Hippocampal formation (tissue), 2 donors: ENCODE measurements at regions not wholly inside any gene's neighbourhood (a gene's known extent, or its start where the extent isn't known, plus 50 kb on each side); places are given as distances from the start of the nearest gene placed in this dataset.
A peak's percentile ranks its signal among the peaks of the same experiment; 100 is the strongest.

Experiments
- DNase-seq, 2 donors: peaks; one replicate each; lab custom pipeline; 2025; lab: John Stamatoyannopoulos, UW

DNA sequence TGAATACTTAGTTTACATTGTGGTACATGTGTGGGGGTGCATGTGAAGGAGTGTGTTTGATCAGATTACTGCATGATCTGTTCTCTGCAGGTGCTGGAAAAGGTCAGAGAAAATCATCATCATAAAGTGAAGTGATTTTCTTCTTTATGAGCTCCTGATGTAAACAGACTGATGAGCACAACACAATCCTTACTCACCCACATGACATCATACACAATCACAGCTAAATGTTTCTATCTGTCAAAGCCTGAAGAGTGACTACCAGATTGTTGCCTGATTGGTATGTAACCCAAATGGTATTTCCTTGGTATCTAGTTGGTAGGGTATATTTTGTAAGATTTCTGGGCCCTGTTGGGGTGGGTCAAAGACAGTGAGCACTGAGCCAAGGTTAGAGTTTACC is 270.8 kb downstream of the FOXG1 start:
- DNase-seq = no peak

DNA sequence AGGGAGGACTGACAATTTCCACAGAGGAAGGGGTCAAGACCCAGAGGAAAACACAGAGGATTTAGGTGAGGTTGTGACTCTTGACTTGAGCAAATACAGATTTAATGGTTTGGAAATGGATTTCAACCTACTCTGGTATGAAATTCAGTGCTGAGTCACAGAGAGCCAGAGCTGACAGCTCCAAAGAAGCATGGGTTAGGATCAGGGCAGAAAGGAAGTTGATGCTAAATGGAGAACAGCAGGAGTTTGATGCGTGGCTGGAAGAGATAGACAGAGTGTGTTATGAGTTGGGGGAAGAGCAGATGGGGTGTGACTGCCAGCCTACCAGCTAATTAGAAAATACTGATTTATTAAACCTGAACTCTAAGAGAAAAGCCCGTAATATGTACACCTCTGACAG is 272.6 kb downstream of the FOXG1 start:
- DNase-seq = no peak

DNA sequence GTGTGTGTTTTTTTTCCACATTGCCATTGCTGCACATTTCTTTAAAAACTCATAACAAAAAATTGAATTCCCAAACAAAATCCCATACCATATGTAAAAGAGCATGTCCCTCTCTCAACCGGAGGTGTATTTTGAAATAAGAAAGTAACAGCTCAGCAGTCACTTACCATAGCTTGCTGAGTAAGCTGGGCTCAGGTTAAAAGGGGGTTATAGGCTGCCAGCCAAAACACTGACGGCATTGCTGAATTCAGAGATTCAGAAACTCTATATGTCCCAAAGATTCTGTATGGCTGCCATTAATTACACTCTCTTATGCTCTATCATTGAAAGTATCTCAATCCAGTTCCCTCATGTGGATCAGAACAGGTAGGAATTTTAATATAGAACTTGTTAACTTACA is 276.0 kb downstream of the FOXG1 start:
- DNase-seq = no peak

DNA sequence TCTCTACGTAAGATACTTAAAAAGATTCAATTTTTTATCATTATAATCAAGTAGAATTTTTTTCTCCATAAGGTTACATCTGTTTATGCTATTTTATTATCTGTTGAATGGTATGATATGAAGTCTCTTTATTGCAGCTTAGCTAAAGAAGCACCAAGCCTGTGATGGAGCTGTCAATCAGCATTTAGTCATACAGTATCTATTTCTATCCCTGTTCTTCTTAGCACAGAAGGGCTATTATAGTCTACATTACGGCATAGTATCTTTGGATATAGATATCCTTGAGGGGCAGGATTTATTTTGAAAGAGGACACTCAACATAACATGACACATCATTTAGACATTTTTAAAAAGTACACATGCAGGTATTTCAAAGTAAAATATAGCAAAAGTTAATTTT is 277.1 kb downstream of the FOXG1 start:
- DNase-seq = no peak

DNA sequence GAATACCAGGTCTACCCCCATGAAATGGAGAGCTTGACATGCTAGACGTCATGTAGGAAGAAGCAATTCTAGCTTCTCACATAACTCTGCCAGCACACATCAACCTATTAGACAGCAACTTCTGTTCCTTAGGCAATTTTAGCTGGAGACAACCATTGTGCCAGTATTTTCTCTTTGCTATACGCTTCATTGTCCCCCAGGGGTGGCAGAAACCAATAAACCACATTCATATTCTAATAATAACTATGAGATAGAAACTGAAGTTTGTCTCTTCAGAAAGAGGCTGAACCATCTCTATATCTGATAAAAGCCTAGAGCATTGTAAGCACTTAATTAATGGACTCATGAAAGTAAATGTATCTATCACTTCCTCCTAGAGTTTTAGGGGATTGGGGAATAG is 278.6 kb downstream of the FOXG1 start:
- DNase-seq = no peak

DNA sequence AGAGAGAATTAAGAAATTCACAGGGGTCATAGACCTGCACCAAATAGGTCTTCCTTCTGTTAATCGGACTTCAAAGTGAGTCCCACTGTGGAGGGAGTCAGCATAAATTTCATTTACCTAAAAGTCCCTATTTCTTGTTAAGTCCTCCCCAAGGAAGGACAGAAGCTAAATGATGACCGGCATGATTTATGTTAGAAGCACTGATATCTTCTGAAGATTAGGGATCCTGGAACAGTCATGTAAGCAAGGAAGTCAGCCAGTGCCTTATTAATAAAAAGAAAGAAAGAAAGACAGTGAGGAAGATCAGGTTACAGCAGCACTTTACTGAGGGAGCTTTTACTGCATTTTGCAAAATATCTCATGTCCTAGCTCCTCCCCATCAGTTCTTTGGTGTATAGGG is 287.5 kb downstream of the FOXG1 start:
- DNase-seq = no peak

- no peak for DNase-seq
Measured at GRCh38 chr14:29056041-29056566, 289.5 kb downstream of the FOXG1 start.

DNA sequence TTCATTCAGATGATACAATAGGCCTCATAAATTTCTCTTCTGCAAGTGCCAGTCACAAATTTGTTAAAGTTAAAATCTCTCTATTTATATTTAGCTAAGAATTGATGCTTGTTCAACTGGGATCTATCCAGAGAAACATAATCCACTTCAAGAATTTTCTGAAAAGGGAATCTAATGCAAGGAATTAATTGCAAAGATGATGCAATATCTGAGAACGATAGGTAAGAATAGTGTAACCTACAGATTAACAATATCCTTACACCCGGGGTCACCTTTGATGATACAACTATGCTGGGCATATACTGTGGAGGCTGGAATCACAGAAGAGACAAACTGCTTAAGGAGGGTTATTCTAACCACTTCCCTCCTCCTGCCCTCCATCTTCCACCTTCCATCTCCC is 295.1 kb downstream of the FOXG1 start:
- DNase-seq = no peak

DNA sequence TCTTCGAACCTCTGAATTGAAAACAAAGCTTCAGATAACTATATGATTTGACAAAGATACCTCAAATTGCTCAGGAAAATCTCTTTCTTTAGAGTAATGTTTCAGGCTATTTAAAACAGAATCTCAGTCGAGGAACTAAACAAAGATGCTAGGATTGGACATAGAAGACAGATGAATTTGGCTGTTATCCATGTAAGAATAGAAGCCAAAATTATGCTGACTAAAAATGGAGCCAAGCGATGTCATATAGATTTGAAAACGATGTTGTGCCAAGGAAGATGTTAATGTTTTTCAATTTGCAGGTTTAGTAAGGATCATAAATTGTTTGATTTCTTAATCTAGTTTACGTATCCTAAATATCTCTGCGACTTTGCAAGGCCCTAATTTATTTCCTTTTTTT is 295.9 kb downstream of the FOXG1 start:
- no peak for DNase-seq

GRCh38 chr14:29062976-29063375 is 296.4 kb downstream of the FOXG1 start:
- DNase-seq = no peak

GRCh38 chr14:29064305-29064900 is 297.8 kb downstream of the FOXG1 start:
- DNase-seq = no peak

- no peak for DNase-seq
Measured at GRCh38 chr14:29069228-29069627, 302.6 kb downstream of the FOXG1 start.

- no peak for DNase-seq
Measured at GRCh38 chr14:29075761-29076160, 309.2 kb downstream of the FOXG1 start.

DNA sequence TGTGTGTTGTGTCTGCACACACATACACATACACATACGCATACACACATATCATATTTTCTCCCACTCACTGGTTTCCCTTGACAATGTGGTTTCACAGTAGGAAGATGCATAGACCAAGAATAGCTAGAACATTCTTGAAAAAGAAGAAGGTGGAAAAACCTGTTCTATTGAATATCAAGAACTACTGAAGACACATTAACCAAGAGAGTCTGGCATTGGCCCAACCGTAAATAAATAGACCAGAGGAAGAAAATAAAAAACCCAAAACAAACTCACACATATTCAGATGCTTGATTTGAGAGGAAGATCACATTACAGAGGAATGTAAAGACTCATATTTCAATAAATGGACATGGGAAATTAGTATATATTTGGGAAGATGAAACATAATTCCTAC is 311.3 kb downstream of the FOXG1 start:
- DNase-seq = no peak

- DNase-seq = no peak
Measured at GRCh38 chr14:29078810-29079522, 312.4 kb downstream of the FOXG1 start.

DNA sequence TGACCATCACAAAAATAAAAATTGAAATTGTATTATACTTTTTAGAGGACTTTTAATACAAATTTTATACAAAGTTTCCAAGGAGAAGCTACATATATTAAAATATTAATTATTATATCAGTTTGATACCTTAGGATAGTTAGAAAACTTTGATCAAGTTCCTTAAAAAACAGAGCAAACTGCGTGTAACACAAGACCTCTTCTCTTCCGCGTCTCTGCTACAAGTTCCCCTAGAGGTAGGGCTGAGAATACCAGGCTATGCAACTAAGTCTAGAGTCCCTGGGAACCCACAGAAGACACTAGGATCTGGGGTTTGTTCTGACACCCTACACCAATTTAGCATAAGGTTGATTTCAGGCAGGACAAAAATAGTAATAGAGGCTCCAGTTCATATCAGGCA is 319.0 kb downstream of the FOXG1 start:
- DNase-seq = no peak

- no peak for DNase-seq
Measured at GRCh38 chr14:29089849-29090248, 323.3 kb downstream of the FOXG1 start.

DNA sequence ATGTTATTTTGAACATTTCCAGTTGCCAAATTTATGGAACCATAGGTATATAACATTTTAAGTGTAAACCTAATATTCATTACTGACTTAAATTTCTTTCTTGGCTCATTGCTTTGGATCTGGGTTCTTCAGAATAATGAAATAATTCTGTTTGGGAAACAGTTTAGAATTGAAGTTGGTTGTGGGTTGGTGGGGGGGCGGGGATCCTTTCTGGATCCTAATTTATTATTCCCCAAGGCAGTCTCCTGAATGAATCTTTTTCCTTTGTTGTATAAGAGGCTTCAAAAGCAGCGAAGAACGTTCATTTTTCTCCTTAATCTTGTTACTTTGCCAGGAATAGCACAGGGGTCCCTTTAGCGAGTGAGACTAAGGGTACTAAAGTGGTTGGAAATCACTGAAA is 325.5 kb downstream of the FOXG1 start:
- peak in 1 of 2 donors; percentile 45 for DNase-seq

DNA sequence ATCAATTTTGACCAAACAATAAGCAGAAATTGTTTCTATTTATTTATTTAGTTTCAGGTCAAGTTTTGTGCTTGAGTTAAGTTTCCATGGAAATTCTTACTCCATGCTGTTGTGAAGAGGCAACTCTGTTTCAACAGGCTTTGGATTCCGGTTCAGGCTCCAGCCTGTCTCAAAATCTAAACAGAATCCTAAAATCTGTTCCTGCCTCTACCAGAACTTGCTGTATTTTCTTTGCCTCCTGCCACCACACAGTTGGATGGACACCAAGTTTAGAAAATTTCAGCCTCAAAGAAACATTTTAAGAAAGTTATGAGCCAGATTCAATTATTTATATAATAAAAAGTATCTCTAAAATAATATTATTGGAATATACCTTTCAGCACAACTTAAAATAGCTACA is 330.9 kb downstream of the FOXG1 start:
- DNase-seq = peak in 1 of 2 donors; percentile 11

GRCh38 chr14:29098656-29099055 is 332.1 kb downstream of the FOXG1 start:
- no peak for DNase-seq

DNA sequence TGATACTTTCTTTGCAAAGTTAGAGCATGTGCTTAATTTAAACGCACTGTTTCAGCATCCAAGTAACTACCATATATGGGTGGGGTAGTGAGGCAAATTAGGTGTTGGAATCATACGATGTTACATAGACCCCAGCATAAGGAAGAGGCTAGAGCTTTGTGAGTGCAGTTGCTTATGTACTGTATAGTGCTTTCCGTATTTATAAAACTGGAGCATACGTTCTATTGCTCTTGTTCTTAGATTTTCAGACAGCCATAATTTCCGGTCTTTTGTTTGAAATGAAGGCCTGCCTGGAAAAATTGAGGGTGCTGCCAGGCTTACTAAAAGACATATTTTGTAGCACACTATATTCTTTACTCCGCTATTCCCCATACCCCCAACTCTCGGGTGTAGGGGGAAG is 335.7 kb downstream of the FOXG1 start:
- no peak for DNase-seq

- no peak for DNase-seq
Measured at GRCh38 chr14:29102996-29103395, 336.4 kb downstream of the FOXG1 start.

DNA sequence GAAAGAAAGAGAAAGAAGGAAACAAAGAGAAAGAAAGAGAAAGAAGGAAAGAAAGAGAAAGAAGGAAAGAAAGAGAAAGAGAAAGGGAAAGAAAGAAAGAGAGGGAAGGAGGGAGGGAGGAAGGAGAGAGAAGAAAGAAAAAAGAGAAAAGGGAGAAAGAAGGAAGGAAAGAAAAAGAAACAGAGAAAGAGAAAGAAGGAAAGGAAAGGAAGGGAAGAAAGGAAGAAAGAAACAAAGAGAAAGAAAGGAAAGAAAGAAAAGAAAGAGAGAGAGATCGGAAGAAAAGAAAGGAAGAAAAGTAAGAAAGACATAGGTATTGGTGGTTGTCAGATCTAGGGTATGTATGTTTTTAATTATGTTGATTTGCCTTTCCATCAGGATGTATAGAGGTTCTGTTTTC is 342.3 kb downstream of the FOXG1 start:
- DNase-seq = no peak

DNA sequence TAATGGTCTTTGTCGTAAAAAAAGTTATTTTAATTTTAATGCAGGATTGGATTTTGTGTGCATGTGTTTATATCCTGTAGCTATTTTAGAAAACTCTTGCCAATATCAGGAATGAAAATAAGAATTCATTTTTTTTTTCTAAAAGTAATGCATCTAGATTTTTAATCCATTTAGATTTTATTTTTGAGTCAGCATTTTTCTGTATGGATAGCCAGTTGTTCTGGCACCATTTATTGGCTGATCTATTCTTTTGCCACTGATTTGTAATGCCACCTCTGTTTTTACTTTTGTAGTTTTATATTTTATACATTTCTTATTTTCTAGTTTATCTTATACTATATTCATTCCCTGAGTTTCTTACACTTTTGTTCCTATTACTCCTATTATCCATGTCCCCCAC is 343.0 kb downstream of the FOXG1 start:
- no peak for DNase-seq
